HG03039 (cell line): ENCODE measurements at regions not wholly inside any gene's neighbourhood (a gene's known extent, or its start where the extent isn't known, plus 50 kb on each side); places are given as distances from the start of the nearest gene placed in this dataset.

Experiments
- ATAC-seq: cut with Tn5 transposase; IDR thresholded peaks from one replicate; pipeline ENCODE4 v1.9.1; 2021; ENCODE audit warnings: mild to moderate bottlenecking, moderate library complexity; ENCODE audit not compliant: unreplicated experiment

DNA sequence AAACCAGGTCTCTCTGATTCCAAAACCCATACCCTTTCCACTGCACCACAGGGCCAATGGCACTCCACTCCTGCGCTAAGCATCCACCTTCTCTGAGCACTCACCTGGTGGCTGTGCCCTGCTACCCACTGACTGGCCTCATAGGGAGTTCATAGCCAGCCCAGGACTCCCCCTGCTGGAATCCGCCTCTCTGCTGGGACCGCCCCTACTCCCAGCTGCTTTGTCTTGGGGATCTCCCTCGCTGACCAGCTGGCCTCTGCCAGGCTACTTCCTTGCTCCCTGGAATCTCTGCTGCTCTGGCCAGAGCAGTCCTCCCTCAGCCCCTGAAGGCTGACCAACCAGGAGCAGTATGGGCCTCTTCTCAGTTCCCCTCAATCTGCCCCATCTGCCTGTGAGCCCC lies 129.7 kb downstream of the FAXC start:
- peak; percentile 92 for ATAC-seq

DNA sequence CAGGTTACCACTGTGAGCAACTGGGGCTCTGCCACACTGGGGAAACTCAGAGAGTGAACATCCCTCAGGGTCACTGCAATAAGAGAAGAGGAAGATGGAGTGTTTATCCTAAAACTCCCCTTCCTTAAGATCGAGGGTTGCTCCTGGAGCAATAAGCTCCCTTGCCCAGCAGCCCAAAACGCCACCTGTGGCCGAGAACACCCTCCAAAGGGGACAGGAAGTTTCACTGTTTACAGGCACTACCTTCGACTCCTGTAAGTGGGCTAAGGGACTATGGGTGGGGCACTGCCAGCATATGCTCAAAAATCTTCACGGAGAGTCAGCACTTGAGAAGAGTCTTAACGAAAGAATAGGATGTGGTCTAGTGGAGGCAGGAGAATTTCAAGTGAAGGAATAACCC lies 132.5 kb downstream of the FAXC start:
- ATAC-seq, result no peak

DNA sequence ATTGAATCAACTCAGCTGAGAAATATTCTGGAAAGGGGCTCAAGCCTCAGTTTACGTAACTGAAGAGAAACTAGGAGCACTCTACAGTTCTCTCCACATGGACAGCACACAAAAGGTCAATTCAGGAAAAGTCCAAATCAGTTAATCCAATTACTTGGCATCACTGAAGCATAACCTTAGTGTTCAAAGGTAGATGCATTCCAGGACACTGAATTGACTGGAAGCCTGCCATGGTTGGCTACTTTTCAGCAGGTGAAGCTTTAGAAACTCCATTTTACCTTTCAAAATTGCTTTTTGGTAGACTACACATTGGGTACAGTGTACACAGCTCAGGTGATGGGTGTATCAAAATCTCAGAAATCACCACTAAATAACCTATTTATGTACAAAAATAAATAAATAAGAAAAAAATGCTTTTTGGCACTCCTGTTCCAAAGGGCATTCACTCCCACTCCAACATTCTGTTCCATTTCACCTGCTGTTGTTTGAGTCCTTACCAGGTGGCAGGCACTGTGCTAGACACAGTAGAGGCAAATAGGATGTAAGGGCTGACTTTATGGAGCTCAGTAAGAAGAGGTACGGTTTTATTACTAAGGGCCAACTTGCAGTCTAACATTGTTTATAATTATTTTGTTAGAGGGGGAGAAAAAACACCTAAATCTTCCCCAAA lies 153.4 kb downstream of the FAXC start:
- ATAC-seq, result no peak

DNA sequence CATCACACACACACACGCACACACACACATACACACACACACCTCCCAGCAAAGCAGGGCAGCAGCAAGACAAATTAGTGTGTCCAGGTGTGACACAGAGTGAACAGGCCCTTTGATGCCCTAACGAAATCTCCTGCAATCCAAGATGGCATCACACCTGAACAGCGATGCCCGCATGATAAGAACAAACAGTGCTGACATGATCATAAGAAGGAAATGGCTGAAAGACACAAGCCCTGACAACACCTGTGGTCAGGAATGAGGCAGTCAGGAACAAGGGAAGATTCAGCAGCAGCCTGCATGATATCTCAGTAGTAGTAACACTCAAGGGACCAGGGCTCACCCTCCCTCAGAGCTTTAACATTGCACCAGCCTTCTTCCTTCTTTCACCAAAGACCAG lies 156.9 kb downstream of the FAXC start:
- no peak for ATAC-seq

DNA sequence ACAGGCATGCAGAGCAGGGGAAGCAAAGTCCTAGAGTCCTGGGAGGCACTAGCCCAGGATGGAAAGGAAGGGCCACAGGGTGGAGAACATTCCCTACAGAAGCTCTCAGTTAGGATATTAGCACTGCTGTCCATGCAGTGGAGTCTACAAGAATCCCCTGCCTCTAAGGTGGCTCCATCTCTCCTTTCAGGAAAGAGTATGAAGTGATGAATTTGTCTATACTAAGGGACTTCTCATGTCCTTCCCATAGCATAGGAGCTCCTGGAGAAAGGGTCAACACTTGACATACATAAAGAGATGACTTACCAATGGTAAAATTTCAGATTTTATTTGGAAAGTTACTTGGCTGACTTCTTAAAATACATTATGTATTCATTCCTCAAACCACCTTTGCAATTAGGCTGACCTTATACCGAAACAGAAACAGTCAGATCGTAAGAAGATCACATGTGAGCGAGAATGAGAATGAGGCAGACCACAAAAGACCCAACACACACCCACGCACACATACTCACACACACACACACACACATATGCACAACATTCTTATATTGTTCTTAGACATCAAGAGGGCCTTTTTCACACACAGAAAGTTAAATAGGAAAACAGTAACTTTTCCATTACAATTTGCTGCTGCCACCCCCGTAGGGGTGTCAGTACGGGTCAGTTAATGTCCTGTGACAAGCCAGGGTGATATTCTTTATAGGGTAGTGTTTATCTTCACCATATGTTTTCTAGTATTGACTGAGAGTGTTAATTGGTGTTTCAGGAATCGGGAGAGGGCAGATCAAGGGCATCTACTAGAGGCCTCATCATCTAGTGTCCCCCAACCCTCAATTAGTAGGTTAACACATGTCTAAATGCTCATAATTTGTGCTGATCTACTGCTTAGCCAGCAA lies 159.4 kb downstream of the FAXC start:
- peak; percentile 98 for ATAC-seq

DNA sequence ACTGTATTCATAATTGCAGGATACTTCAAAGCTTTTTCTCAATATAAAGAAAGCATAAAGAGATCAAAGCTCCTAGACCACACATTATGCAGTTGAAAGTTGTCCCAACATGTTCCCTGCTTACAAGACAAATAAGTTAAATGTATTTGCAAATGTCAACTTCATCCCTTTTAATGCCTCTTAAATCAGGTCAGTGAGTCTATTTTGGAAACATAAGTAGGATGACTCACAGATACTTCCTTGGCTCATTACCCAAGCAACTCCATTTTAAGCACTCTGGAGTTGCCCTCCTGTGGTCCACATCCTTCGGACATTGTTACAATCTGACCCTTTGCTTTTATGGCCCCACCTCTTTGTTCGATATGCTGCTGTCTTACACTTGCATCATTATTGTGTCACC lies 162.0 kb downstream of the FAXC start:
- no peak for ATAC-seq

DNA sequence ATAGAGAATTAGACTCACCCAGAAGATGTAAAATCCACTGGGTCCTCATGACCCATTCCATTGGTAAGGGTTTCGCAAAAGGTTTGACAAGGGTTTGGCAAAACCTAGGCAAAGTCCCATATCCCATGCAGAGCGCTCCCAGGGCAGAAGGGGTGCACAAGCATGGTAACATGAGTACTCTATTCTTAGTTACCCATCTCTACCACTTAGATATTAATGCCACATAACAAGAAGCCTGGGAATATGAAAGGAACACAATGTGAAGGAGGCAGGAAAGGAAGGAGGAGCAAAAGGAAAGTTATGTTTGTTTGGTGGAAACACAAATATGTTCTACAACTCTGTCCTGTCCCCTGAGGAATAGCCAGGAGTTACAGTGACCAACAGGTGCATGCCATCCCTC lies 163.1 kb downstream of the FAXC start:
- ATAC-seq, result no peak

DNA sequence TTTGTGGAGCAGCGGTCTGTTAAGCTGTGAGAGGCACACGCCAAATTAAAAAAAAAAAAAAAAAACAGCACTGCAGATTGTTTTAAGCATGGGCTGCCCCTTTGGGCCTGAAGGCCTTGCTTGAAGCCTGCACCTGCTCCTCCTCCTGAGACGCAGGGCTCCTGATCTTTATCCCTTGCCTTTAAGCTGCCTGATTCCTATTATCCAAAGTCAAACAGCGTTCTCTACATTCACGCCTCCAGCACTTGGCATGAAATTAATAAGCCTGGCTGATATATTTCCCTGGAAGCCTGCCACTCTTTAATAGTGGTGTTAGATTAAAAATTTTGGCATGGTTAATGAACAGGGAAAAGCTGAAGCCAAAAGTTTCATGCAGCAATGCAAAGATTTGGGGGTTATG lies 163.9 kb downstream of the FAXC start:
- no peak for ATAC-seq

DNA sequence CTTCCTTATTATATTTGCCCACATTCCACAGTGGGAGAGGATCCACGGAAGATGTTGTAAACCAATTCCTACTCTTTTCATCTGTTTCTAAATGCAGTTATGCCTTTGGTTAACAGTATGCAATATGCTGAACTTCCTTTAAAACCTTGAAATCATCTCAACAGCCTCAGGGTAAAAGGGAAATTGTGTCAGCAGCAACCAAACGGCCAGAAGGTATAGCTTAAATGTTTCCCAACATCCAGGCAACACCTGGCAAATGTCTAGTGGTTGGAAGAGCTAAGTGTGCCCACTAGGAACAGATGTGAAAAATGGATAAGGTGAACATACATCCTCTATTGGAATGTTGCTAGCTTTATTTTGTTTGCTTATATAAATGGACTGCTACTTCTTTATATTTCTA lies 164.8 kb downstream of the FAXC start:
- ATAC-seq, result no peak

DNA sequence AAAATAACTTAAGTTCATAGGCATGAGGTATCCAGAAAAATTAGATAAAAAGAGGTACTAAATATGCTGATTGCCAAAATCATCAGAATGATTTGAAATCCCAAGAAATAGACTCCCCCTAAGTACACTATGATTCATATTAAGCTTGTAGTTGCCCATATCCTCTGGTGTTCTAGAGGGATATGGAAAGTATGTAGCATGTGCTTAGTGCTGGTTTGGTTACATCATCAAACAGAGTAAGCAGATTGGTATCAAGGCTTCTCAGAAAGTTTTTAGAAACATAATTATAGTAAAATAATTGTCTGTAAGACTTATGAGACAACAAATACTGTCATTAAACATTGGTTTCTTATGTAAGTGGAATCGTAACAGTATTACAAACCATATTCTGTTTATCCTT lies 166.4 kb downstream of the FAXC start:
- ATAC-seq, result no peak

DNA sequence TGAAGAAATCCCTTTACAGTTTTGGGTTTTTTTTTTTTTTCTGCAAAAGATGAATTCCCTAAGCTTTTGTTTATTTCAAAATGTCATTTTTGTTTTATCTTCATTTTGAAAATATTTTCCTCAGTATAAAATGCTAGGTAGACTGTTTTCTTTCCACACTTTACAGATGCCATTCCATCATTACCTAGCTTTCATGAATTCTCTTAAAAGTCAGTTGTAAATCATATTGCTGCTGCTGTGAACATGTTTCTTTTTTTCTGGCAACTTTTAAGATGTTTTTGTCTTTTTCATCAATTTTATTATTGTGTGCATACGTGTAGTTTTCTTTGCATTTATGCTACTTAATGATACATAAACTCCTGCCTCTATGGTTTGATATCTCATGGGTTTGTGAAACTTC lies 168.3 kb downstream of the FAXC start:
- no peak for ATAC-seq

DNA sequence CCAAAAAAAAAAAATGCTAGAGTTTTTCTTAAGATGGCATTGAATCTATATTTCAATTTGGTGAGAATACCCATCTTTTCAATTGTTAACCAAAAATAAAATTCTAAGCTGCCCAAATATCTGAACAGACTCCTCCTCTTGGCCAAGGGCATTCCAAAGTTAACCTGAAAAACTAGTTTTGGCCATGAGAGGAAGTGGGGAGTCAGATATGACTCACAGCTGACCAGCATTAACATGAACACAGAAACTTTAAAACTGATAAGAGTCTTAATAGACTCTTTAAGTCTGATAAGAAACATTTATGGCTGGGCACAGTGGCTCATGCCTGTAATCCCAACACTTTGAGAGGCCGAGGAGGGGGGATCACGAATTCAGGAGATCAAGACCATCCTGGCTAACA lies 171.3 kb downstream of the FAXC start:
- no peak for ATAC-seq

DNA sequence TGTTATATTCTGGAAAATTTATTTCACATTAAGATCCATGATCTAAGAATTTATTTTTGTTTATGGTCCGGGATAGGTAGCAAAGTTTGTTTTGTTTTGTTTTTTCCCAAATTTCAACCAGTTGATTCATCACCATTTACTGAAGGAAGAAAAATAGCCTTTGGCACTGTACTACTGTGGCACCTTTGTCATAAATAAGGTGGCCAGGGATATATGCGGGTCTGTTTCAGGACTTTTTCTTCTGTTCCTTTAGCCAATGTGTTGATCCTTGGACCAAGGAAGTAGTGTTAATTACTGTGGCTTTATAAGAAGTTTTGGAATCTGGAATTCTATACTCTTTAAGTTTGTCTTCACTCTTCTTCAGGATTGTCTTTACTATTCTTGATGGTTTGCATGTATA lies 171.7 kb downstream of the FAXC start:
- ATAC-seq, result no peak

DNA sequence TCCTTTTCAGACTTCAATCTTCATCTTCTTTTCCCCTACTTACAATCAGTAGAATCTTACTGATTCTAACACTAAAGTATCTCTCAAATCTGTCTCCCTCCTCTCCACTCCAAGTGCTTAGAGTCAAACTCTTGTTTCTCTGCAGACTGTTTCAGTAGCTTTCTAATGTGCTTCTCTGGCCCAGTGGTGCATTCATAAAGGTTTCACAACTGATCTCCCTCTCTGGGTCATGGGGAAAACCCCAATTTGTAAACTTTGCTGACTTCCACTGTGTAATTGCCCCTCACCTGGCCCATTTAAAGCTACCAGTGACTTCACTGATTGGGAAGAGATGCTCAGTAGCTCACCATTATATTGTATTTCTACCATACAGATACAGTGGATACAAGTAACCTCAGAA lies 183.6 kb downstream of the FAXC start:
- ATAC-seq, result peak; percentile 76

DNA sequence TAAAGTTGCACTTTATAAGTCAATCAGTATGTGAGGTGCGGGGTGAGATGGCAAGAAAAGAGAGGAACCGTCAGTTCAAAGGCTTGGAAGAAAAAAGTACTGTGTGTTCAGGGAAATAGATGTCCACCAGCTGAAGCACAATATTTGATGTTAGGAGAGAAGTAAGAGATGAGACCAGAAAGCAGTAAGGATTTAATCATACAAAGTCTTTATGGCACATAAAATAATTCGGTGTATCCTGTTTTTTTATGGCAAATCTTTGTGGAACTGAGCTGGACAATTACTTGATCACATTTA lies 197.2 kb downstream of the FAXC start:
- no peak for ATAC-seq

DNA sequence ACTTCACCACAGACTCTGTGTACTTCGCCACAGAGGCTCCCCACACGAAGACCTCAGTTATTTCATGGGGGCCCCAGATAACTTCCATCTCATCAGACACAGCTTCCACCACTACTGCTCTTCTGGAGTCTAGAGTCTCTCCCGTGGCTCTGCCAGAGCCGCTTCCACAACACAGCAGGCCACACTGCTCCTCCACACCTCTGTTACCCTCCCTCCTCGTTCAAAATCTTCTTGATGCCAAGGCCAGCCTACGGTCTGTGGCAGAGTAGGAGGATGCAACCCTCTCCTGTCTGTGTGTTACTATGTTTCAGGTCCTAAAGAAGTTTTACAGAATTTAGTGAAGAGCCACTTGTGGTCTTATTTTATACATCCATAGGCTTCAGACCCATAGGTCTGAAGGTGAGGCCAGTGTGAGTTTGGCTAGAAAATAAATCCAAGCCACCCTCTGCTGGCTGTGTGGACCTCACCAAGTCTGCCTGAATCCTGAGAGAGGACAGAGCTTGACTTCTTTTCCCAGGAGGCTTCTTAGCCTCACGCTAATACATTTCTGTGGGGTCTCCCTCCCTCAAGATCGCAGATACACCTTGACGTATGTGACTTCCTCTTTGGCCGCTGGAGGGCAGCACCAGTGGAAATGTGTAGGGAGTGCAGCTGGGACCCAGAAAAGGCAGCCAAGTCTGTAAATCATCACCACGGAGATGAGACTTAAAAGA lies 197.7 kb downstream of the FAXC start:
- peak; percentile 93 for ATAC-seq

DNA sequence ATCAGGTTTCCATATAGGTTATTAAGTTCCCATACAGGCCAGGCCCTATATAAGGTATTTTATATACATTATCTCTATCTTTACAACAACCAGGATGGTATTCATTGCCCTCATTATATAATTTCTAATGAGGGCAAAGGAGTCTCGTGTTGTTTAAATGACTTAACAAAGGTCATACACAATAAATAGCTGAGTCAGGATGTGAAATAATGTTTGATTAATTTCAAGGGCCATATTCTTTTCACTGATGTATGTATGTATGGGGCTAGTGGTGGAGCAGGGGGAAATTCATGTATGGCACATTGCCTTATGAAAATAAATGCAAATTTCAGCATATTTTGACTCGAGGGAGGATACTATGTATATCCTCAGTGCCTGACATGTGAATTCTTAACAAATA lies 200.7 kb downstream of the FAXC start:
- ATAC-seq, result no peak

DNA sequence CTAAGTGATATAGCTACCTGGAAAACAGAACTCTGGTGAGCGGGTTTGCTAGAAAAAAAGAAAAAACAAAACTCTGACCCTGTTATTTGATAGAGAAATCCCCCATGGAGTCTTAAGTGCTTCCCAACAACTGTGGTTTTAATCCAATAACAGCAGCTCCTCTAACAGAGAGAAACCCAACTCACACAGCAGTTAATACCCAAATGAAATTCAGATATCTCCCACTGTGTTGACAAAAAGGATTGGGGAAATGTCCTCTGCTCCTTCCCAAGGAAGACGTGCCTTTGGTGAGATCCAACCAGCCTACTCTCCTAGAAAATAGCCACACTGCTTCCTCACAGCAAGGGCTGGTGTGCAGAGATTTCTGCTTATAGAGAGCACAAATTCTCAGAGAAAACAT lies 200.4 kb upstream of the FBXL4 start:
- ATAC-seq, result no peak

DNA sequence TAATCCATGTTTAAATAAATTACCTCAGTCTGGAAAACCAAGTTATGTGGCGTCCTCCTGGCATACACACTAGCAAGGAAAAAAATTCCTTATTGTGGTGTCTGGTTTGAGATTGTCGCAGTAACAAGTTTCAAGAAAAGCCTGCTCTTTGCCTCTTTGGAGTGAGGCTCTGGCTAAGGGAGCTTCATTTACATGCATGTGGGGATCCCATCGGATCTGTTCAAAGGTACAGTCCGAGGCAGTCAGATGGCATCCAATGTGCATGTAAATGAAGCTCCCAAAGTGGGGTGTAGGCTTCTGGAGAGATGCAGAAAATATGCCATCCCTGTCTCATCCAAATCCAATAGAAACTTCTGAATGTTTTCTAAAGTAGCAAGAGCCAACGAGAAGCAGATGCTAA lies 199.5 kb upstream of the FBXL4 start:
- ATAC-seq, result no peak

DNA sequence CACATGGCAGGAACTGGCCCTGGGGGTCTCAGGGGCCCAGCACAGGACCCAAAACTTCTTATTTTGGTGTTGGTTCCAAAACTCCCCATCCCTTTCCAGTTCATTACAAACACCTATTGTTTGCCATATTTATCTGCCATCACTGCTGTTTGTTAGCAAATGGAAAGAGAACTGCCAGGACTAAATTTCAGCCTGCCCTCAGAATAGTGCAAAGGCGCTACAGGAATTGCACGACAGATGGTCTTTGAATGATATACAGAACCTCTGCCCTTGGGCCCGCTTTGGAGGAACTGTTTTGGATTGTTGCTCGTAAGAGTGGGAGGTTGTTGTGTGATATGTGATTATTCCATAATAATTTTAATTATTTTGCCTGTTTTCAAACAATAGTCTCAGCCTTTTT lies 199.0 kb upstream of the FBXL4 start:
- ATAC-seq, result no peak

DNA sequence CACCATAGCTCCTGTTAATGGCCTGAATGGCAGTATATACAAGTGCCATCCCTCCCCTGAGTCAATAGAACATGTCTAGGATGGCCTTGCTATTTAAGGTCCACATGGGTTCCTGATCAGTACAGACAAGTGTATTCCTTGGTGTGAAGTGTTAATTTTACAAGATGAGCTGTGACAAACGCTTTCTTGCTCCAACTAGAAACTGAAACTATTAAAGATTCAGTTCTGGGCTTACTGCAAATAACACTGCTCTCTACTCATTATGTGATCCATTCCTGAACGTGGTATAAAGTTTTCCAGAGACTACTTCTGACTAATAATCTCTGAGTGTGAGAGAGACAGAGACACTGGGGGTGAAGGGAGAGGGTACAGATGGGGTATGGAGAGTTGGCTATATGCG lies 198.0 kb upstream of the FBXL4 start:
- ATAC-seq, result no peak
